ENCODE measurements at regions not wholly inside any gene's neighbourhood (a gene's known extent, or its start where the extent isn't known, plus 50 kb on each side); places are given as distances from the start of the nearest gene placed in this dataset.
"Not testable (repeated sequence)": the region's sequence is repeated elsewhere in the genome, so short reads cannot be mapped to it uniquely, and the experiment has no call there.

- peaks cover 0 to 57% of the 10 kb centered on the region in 2 experiments; a peak in 3 of 4 replicates for H3K79me2 ChIP-seq (ENCODE audit: control insufficient read depth in 1 of 2, insufficient read depth in 2 of 2, low read length in 2 of 2)
- not testable (repeated sequence) for DNase-seq (ENCODE audit: low read depth in 1 of 2, low spot score in 2 of 2)
These were observed 60.4 kb upstream of the SPN start for GRCh38 chr16:29602683-29603088.

More at GRCh38 chr16:29602683-29603088, 60.4 kb upstream of the SPN start:
- H2BK120ac ChIP-seq (replicated peaks; ENCODE audit: low read depth, low read length); H3K23ac ChIP-seq (ENCODE audit: insufficient read length); H3K27ac ChIP-seq (ENCODE audit: low read depth, low read length); H2AK5ac ChIP-seq (ENCODE audit: low read depth, low read length); H4K20me1 ChIP-seq (replicated peaks in 1 of 2; ENCODE audit: control insufficient read depth in 1 of 2, insufficient read depth in 2 of 2, low read length in 2 of 2); H3K23me2 ChIP-seq (ENCODE audit: low read depth, low read length); H4K8ac ChIP-seq (ENCODE audit: extremely low read depth, insufficient read depth, low read length); H3K18ac ChIP-seq (ENCODE audit: extremely low read depth, low read length); H3K4me2 ChIP-seq (ENCODE audit: insufficient read depth in 1 of 2, low read depth in 2 of 2, low read length in 2 of 2); H2BK5ac ChIP-seq (ENCODE audit: low read depth, low read length); H3K4me3 ChIP-seq (ENCODE audit: extremely low read depth in 1 of 4, insufficient read depth in 2 of 4, low read depth in 3 of 4, low read length in 4 of 4); H3K14ac ChIP-seq (ENCODE audit: insufficient read length); H3K9me3 ChIP-seq (ENCODE audit: insufficient read depth in 2 of 2, low read depth in 1 of 2, low read length in 1 of 2); H3K4me1 ChIP-seq (replicated peaks in 1 of 4; ENCODE audit: control insufficient read depth in 3 of 4, insufficient read depth in 4 of 4, low read length in 3 of 4); FAIRE-seq; H3K79me1 ChIP-seq (ENCODE audit: low read depth, low read length); H4K5ac ChIP-seq (ENCODE audit: insufficient read length, low read depth, low read length); H3K36me3 ChIP-seq (ENCODE audit: control insufficient read depth in 2 of 4, insufficient read depth in 4 of 4, low read length in 3 of 4); H3K4ac ChIP-seq (replicated peaks; ENCODE audit: insufficient read length, low read depth, low read length); H2BK20ac ChIP-seq (ENCODE audit: low read length); H4K91ac ChIP-seq (replicated peaks; ENCODE audit: insufficient read length, low read length); H2AFZ ChIP-seq (ENCODE audit: low read length); H3K9ac ChIP-seq (replicated peaks in 1 of 4; ENCODE audit: extremely low read depth in 1 of 4, low read depth in 3 of 4, low read length in 3 of 4); H2BK15ac ChIP-seq (ENCODE audit: low read length); H2BK12ac ChIP-seq (ENCODE audit: low read depth, low read length); H3K56ac ChIP-seq (replicated peaks; ENCODE audit: insufficient read length, low read depth, low read length); H3K27me3 ChIP-seq (replicated peaks in 1 of 4; ENCODE audit: control insufficient read depth in 3 of 4, extremely low read depth in 1 of 4, insufficient read depth in 3 of 4, low read length in 3 of 4): not testable (repeated sequence)
- 91% methylated on average over 6 of the region's 6 CpGs; no CpG with 5 or more reads in 1 of the 2 experiments for WGBS, 2 experiments (ENCODE audit: extremely low coverage in 1 of 2, insufficient coverage in 1 of 2, insufficient read length in 1 of 2, insufficient replicate concordance in 2 of 2, low coverage in 1 of 2, low lambda C conversion rate in 2 of 2, missing lambda C conversion rate in 1 of 2)
- ChIA-PET CTCF (ENCODE audit: partially characterized antibody) (interaction anchor here (1.2 kb wide), 1 partner anchor 17 kb away, joined by 4 read pairs; no protein-coding TSS in a partner anchor), POLR2A (ENCODE audit: partially characterized antibody) (interaction anchor here (1.2 to 1.6 kb wide), 3 partner anchors 10 to 107 kb away, joined by 3 to 4 read pairs (median 3); no protein-coding TSS in a partner anchor)
